SKM-1 treated with dmso at 0.1 percent for 144 hours (cell line): ENCODE measurements at regions not wholly inside any gene's neighbourhood (a gene's known extent, or its start where the extent isn't known, plus 50 kb on each side); places are given as distances from the start of the nearest gene placed in this dataset.

Experiments used
- DNase-seq: peaks from one replicate; lab custom pipeline; 2025; ENCODE audit not compliant: unreplicated experiment; lab: John Stamatoyannopoulos, UW

- no peak for DNase-seq
Observed at GRCh38 chr3:19093084-19093483, 55.2 kb upstream of the KCNH8 start.

- no peak for DNase-seq
Observed at GRCh38 chr3:19077388-19077787, 70.9 kb upstream of the KCNH8 start.

GRCh38 chr3:19075037-19075436, 73.3 kb upstream of the KCNH8 start:
- no peak for DNase-seq

GRCh38 chr3:19074257-19074900, 73.9 kb upstream of the KCNH8 start:
- peak; percentile 27 for DNase-seq

- no peak for DNase-seq
Observed at GRCh38 chr3:19073341-19074105, 74.8 kb upstream of the KCNH8 start.

GRCh38 chr3:19070325-19070724, 78.0 kb upstream of the KCNH8 start:
- no peak for DNase-seq

- DNase-seq = no peak
Observed at GRCh38 chr3:19065027-19065426, 83.3 kb upstream of the KCNH8 start.

GRCh38 chr3:19063936-19064335, 84.4 kb upstream of the KCNH8 start:
- no peak for DNase-seq

- no peak for DNase-seq
Observed at GRCh38 chr3:19060404-19060803, 87.9 kb upstream of the KCNH8 start.

- no peak for DNase-seq
Observed at GRCh38 chr3:19052874-19053273, 95.4 kb upstream of the KCNH8 start.

GRCh38 chr3:19046440-19046839, 101.9 kb upstream of the KCNH8 start:
- no peak for DNase-seq

GRCh38 chr3:19030522-19030839, 117.8 kb upstream of the KCNH8 start:
- no peak for DNase-seq

- no peak for DNase-seq
Observed at GRCh38 chr3:19029837-19030521, 118.3 kb upstream of the KCNH8 start.

GRCh38 chr3:19025441-19025840, 122.9 kb upstream of the KCNH8 start:
- no peak for DNase-seq

- DNase-seq = no peak
Observed at GRCh38 chr3:19022546-19022945, 125.8 kb upstream of the KCNH8 start.

- DNase-seq = no peak
Observed at GRCh38 chr3:19016851-19017250, 131.5 kb upstream of the KCNH8 start.

GRCh38 chr3:19013879-19014278, 134.4 kb upstream of the KCNH8 start:
- no peak for DNase-seq

- DNase-seq = no peak
Observed at GRCh38 chr3:19012846-19013245, 135.5 kb upstream of the KCNH8 start.

GRCh38 chr3:19002606-19003005, 145.7 kb upstream of the KCNH8 start:
- no peak for DNase-seq

GRCh38 chr3:18998069-18998468, 150.2 kb upstream of the KCNH8 start:
- DNase-seq = no peak

- DNase-seq = no peak
Observed at GRCh38 chr3:18992709-18993108, 155.6 kb upstream of the KCNH8 start.

GRCh38 chr3:18989237-18989795, 159.0 kb upstream of the KCNH8 start:
- no peak for DNase-seq
